Upper lobe of left lung (tissue), 6 donors: ENCODE measurements at regions not wholly inside any gene's neighbourhood (a gene's known extent, or its start where the extent isn't known, plus 50 kb on each side); places are given as distances from the start of the nearest gene placed in this dataset.

Source experiments
- ATAC-seq, 2 donors: fragments of 200-7000 bp; cut with Tn5 transposase; one replicate each; pipeline ENCODE4 v1.9.1; 2022; ENCODE audit warnings: mild to moderate bottlenecking in 2 of 2, moderate library complexity in 2 of 2; ENCODE audit not compliant: low FRiP score in 2 of 2
- DNase-seq, 2 donors: peaks; one replicate each; pipeline ENCODE4 v3.0.0-alpha.2; 2019 to 2020
- H3K27ac ChIP-seq, 4 donors: fragments of 200-600 bp; sonication (generic); one replicate each; pipeline ENCODE4 v1.5.1; 2016 to 2019
- H3K27me3 ChIP-seq, 4 donors: fragments of 200-600 bp; sonication (generic); one replicate each; pipeline ENCODE4 v1.5.1; 2017 to 2019
- H3K36me3 ChIP-seq, 4 donors: fragments of 200-600 bp; sonication (generic); one replicate each; pipeline ENCODE4 v1.5.1; 2016 to 2019
- H3K4me1 ChIP-seq, 4 donors: fragments of 200-600 bp; sonication (generic); one replicate each; pipeline ENCODE4 v1.5.1; 2018 to 2019
- H3K4me3 ChIP-seq, 4 donors: fragments of 200-600 bp; sonication (generic); one replicate each; pipeline ENCODE4 v1.5.1; 2017 to 2019; ENCODE audit warnings: mild to moderate bottlenecking in 2 of 4, moderate library complexity in 1 of 4
- H3K9me3 ChIP-seq, 4 donors: fragments of 200-600 bp; sonication (generic); one replicate each; pipeline ENCODE4 v1.5.1; 2018 to 2019
- CTCF ChIP-seq, 6 experiments: fragments of 450-650 bp in 4 of 6; fragments of 200-600 bp in 2 of 6; sonication (generic) in 2 of 6; IDR thresholded peaks; one replicate each; pipeline ENCODE4 v1.5.1; 2016 to 2019; ENCODE audit warnings: antibody characterized with exemption in 6 of 6
- EP300 ChIP-seq, 4 donors: sonication (generic); formaldehyde crosslinking; IDR thresholded peaks; one replicate each; pipeline ENCODE4 v1.5.1; 2017; ENCODE audit warnings: antibody characterized with exemption in 4 of 4, control low read depth in 2 of 4
- POLR2A ChIP-seq, 4 donors: fragments of 450-650 bp; IDR thresholded peaks; one replicate each; pipeline ENCODE4 v1.5.1; 2016 to 2017; ENCODE audit warnings: antibody characterized with exemption in 4 of 4, mild to moderate bottlenecking in 2 of 4
- POLR2AphosphoS5 ChIP-seq, 2 donors: sonication (generic); formaldehyde crosslinking; IDR thresholded peaks; one replicate each; pipeline ENCODE4 v1.5.1; 2017; ENCODE audit warnings: antibody characterized with exemption in 2 of 2
- WGBS, 2 donors: methylation state at CpG; one replicate each; pipeline ENCODE4 v1.1.5; 2017 to 2018; 5-methylcytosine and 5-hydroxymethylcytosine counted together
- donor health status: DM: no; HTN: no; CAD: no; lungs with moderate emphysema.
- donor health status: DM: no; HTN: yes; CAD: no; lungs with severe emphysema.

DNA sequence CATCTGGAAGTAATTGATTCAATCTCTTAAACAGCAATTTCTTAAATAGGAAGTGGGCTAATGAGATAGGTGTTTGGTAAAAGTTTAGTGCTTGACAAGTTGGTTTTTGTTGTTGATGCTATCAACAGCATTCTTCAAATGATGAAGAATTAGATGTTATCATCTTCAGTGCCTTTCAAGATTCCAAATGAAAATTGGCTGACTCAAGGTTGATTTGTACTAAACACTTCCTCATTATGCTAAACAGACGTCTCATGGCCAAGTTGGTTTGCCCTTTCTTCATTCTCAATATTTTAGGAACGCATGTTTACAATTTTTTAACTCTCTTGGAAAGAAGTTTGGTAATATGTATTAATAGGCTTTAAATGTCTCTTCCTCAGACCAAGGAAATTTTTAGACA is 86.0 kb downstream of the MID1IP1 start:
- H3K36me3 ChIP-seq: no peaks in the 10 kb centered on the region
- no peak overlapping the region for H3K4me3 ChIP-seq
- TF ChIP-seq POLR2A (IDR thresholded peaks at IDR 0.05) (no peak), EP300 (IDR thresholded peaks at IDR 0.05) (no peak), CTCF (IDR thresholded peaks at IDR 0.05) (no peak), POLR2AphosphoS5 (IDR thresholded peaks at IDR 0.05) (no peak)
- WGBS, 2 donors: 48 to 68% methylated on average over 2 of the region's 2 CpGs
- no peaks in the 10 kb centered on the region for H3K4me1 ChIP-seq
- H3K27ac ChIP-seq: no peak overlapping the region
- no peaks in the 10 kb centered on the region for H3K9me3 ChIP-seq
- DNase-seq: no peak
- ATAC-seq: no peak
- H3K27me3 ChIP-seq: no peaks in the 10 kb centered on the region

DNA sequence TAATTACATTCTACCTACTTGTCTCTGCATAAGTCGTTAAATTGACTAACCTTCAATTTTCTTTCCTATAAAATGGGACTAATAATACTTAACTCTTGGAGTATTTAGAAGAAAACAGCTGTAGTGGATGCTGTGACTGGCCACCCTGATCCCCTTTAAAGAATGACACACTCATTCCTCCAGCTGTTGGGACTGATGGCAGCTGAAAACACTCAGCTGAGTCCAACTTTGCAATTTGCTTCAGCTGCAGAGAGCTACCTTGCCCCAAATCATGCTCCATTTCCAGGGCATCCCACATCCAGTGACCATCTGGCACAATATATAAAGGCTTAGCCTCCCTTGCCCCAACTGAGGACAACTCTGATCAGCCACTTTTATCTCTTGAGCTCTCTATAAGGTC is 89.1 kb downstream of the MID1IP1 start:
- 78 to 96% methylated on average over 1 of the region's 1 CpG for WGBS, 2 donors
- Histone ChIP-seq H3K27ac (no peak overlapping the region), H3K36me3 (no peaks in the 10 kb centered on the region), H3K27me3 (no peaks in the 10 kb centered on the region), H3K4me3 (no peak overlapping the region), H3K4me1 (no peaks in the 10 kb centered on the region), H3K9me3 (no peaks in the 10 kb centered on the region)
- TF ChIP-seq EP300 (IDR thresholded peaks at IDR 0.05): no peak
- TF ChIP-seq POLR2AphosphoS5 (IDR thresholded peaks at IDR 0.05): no peak
- no peak for TF ChIP-seq CTCF (IDR thresholded peaks at IDR 0.05)
- no peak for DNase-seq
- ATAC-seq: no peak

DNA sequence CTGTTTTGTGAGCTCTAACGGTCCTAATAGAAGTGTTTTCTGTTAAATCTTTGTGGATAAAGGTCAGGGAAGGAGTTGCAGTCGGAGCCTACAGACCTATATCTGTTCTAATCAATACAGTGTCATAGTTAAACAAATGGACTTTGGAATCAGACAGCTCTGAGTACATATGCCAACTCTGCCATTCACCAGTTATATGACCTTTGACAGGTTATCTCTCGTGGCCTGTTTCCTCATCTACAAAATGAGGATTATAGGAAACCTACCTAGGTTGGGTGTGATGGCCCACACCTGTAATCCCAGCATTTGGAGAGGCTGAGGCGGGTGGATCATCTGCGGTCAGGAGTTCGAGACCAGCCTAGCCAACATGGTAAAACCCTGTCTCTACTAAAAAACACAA is 89.7 kb downstream of the MID1IP1 start:
- H3K4me1 ChIP-seq: no peaks in the 10 kb centered on the region
- 79 to 92% methylated on average over 4 to 6 of the region's 6 CpGs for WGBS, 2 donors

GRCh38 chrX:38891641-38892413 is 90.6 kb downstream of the MID1IP1 start:
- ATAC-seq (no peak), DNase-seq (no peak)
- 66 to 73% methylated on average over 3 to 4 of the region's 4 CpGs for WGBS, 2 donors
- Histone ChIP-seq H3K4me1 (no peaks in the 10 kb centered on the region), H3K4me3 (no peak overlapping the region), H3K27ac (no peak overlapping the region), H3K36me3 (no peaks in the 10 kb centered on the region), H3K9me3 (no peaks in the 10 kb centered on the region), H3K27me3 (no peaks in the 10 kb centered on the region)
- no peak for TF ChIP-seq EP300 (IDR thresholded peaks at IDR 0.05)
- TF ChIP-seq POLR2A (IDR thresholded peaks at IDR 0.05): no peak
- no peak for TF ChIP-seq CTCF (IDR thresholded peaks at IDR 0.05)
- TF ChIP-seq POLR2AphosphoS5 (IDR thresholded peaks at IDR 0.05): no peak

More for the DNA sequence above, 89.7 kb downstream of the MID1IP1 start:
- H3K27me3 ChIP-seq: no peaks in the 10 kb centered on the region
- no peaks in the 10 kb centered on the region for H3K36me3 ChIP-seq
- no peak overlapping the region for H3K4me3 ChIP-seq
- no peaks in the 10 kb centered on the region for H3K9me3 ChIP-seq
- TF ChIP-seq CTCF (IDR thresholded peaks at IDR 0.05) (no peak), POLR2AphosphoS5 (IDR thresholded peaks at IDR 0.05) (no peak), EP300 (IDR thresholded peaks at IDR 0.05) (no peak), POLR2A (IDR thresholded peaks at IDR 0.05) (no peak)
- DNase-seq (no peak), ATAC-seq (no peak)
- no peak overlapping the region for H3K27ac ChIP-seq

- H3K27ac ChIP-seq: no peak overlapping the region
- DNase-seq (no peak), ATAC-seq (no peak)
- no peaks in the 10 kb centered on the region for H3K9me3 ChIP-seq
- 89 to 91% methylated on average over 4 of the region's 4 CpGs for WGBS, 2 donors
- no peaks in the 10 kb centered on the region for H3K27me3 ChIP-seq
- H3K36me3 ChIP-seq: no peaks in the 10 kb centered on the region
- no peak overlapping the region for H3K4me3 ChIP-seq
- no peak for TF ChIP-seq POLR2AphosphoS5 (IDR thresholded peaks at IDR 0.05)
- no peak for TF ChIP-seq CTCF (IDR thresholded peaks at IDR 0.05)
- TF ChIP-seq EP300 (IDR thresholded peaks at IDR 0.05): no peak
- TF ChIP-seq POLR2A (IDR thresholded peaks at IDR 0.05): no peak
- no peaks in the 10 kb centered on the region for H3K4me1 ChIP-seq
Measured at GRCh38 chrX:38893441-38893840, 92.2 kb downstream of the MID1IP1 start.
